ENCODE measurements at regions not wholly inside any gene's neighbourhood (a gene's known extent, or its start where the extent isn't known, plus 50 kb on each side); places are given as distances from the start of the nearest gene placed in this dataset.

GRCh38 chr1:239995281-239995680, 96.4 kb upstream of the FMN2 start:
- H3K27me3 ChIP-seq, result peaks cover 63% of the 10 kb centered on the region
- ATAC-seq, result no peak
- no peaks in the 10 kb centered on the region for H3K36me3 ChIP-seq
- no peak for TF ChIP-seq POLR2AphosphoS5 (IDR thresholded peaks at IDR 0.05)
- TF ChIP-seq EP300 (IDR thresholded peaks at IDR 0.05), result no peak
- no peak for TF ChIP-seq CTCF (IDR thresholded peaks at IDR 0.05)
- no peak for TF ChIP-seq POLR2A (IDR thresholded peaks at IDR 0.05)
- peaks cover 0 to 12% (median 9%) of the 10 kb centered on the region in 3 donors for H3K4me1 ChIP-seq
- no peak overlapping the region for H3K27ac ChIP-seq
- H3K9me3 ChIP-seq, result no peaks in the 10 kb centered on the region
- H3K4me3 ChIP-seq, result no peak overlapping the region
- WGBS, 2 donors (ENCODE audit: low coverage in 1 of 2), result 64 to 78% methylated on average over 1 to 3 of the region's 3 CpGs

- Histone ChIP-seq H3K27me3 (peaks cover 77% of the 10 kb centered on the region), H3K27ac (no peak overlapping the region), H3K36me3 (no peaks in the 10 kb centered on the region), H3K4me3 (no peak overlapping the region), H3K4me1 (peaks cover 0 to 12% (median 9%) of the 10 kb centered on the region in 3 donors), H3K9me3 (no peaks in the 10 kb centered on the region)
- WGBS, 2 donors (ENCODE audit: low coverage in 1 of 2), result 61 to 62% methylated on average over 4 to 5 of the region's 6 CpGs
- no peak for ATAC-seq
- no peak for TF ChIP-seq CTCF (IDR thresholded peaks at IDR 0.05)
- TF ChIP-seq POLR2A (IDR thresholded peaks at IDR 0.05), result no peak
- no peak for TF ChIP-seq EP300 (IDR thresholded peaks at IDR 0.05)
- TF ChIP-seq POLR2AphosphoS5 (IDR thresholded peaks at IDR 0.05), result no peak
Observed at GRCh38 chr1:239997160-239997514, 94.5 kb upstream of the FMN2 start.

GRCh38 chr1:239997515-239998311, 94.0 kb upstream of the FMN2 start:
- TF ChIP-seq POLR2AphosphoS5 (IDR thresholded peaks at IDR 0.05) (no peak), CTCF (IDR thresholded peaks at IDR 0.05) (peak in 1 of 4 experiments; percentile 27), EP300 (IDR thresholded peaks at IDR 0.05) (no peak)
- Histone ChIP-seq H3K27me3 (peaks cover 83% of the 10 kb centered on the region), H3K9me3 (no peaks in the 10 kb centered on the region), H3K4me3 (peak overlapping the region in 1 of 2 donors; percentile 43), H3K36me3 (no peaks in the 10 kb centered on the region), H3K27ac (no peak overlapping the region), H3K4me1 (peaks cover 0 to 12% (median 9%) of the 10 kb centered on the region in 3 donors)
- 0 to 6% methylated on average over 1 to 28 of the region's 104 CpGs for WGBS, 2 donors (ENCODE audit: low coverage in 1 of 2)
- ATAC-seq, result no peak

- no peak overlapping the region for H3K27ac ChIP-seq
- TF ChIP-seq POLR2A (IDR thresholded peaks at IDR 0.05) (no peak), EP300 (IDR thresholded peaks at IDR 0.05) (no peak), POLR2AphosphoS5 (IDR thresholded peaks at IDR 0.05) (no peak), CTCF (IDR thresholded peaks at IDR 0.05) (no peak)
- no peaks in the 10 kb centered on the region for H3K9me3 ChIP-seq
- H3K27me3 ChIP-seq, result peaks cover 86% of the 10 kb centered on the region
- ATAC-seq, result no peak
- H3K4me3 ChIP-seq, result peak overlapping the region in 1 of 2 donors; percentile 43
- 44 to 63% methylated on average over 1 to 3 of the region's 3 CpGs for WGBS, 2 donors (ENCODE audit: low coverage in 1 of 2)
- no peaks in the 10 kb centered on the region for H3K36me3 ChIP-seq
- H3K4me1 ChIP-seq, result peaks cover 0 to 12% (median 9%) of the 10 kb centered on the region in 3 donors
Observed at GRCh38 chr1:239998312-239998649, 93.4 kb upstream of the FMN2 start.

GRCh38 chr1:239999170-239999569, 92.5 kb upstream of the FMN2 start:
- Histone ChIP-seq H3K27me3 (peaks cover 91% of the 10 kb centered on the region), H3K4me3 (no peak overlapping the region), H3K27ac (no peak overlapping the region), H3K4me1 (peaks cover 0 to 12% (median 9%) of the 10 kb centered on the region in 3 donors), H3K36me3 (no peaks in the 10 kb centered on the region), H3K9me3 (no peaks in the 10 kb centered on the region)
- 82 to 85% methylated on average over 2 of the region's 2 CpGs for WGBS, 2 donors (ENCODE audit: low coverage in 1 of 2)
- no peak for ATAC-seq
- TF ChIP-seq POLR2A (IDR thresholded peaks at IDR 0.05) (no peak), EP300 (IDR thresholded peaks at IDR 0.05) (no peak), CTCF (IDR thresholded peaks at IDR 0.05) (no peak), POLR2AphosphoS5 (IDR thresholded peaks at IDR 0.05) (no peak)
